Mesenchymal stem cell (in vitro differentiated cells and primary cell): ENCODE measurements at regions not wholly inside any gene's neighbourhood (a gene's known extent, or its start where the extent isn't known, plus 50 kb on each side); places are given as distances from the start of the nearest gene placed in this dataset.
"Not testable (repeated sequence)": the region's sequence is repeated elsewhere in the genome, so short reads cannot be mapped to it uniquely, and the experiment has no call there.

ENCODE experiments used
- DNase-seq: peaks from one replicate; pipeline ENCODE4 v3.0.0-alpha.2; 2013
- H2AFZ ChIP-seq: one replicate; pipeline ENCODE4 v1.6.1; 2013; ENCODE audit warnings: low read depth, mild to moderate bottlenecking, control low read depth, inconsistent platforms, low read length, moderate library complexity
- H2AK5ac ChIP-seq: 2 replicates; pipeline ENCODE4 v1.6.1; 2013; ENCODE audit warnings: low read length, moderate library complexity, mild to moderate bottlenecking, inconsistent platforms; ENCODE audit not compliant: severe bottlenecking
- H2BK120ac ChIP-seq: one replicate; pipeline ENCODE4 v1.6.1; 2013; ENCODE audit warnings: low read depth, mild to moderate bottlenecking, inconsistent platforms, low read length, moderate library complexity
- H2BK12ac ChIP-seq, 2 experiments: one replicate each; pipeline ENCODE4 v1.6.1; 2013; ENCODE audit warnings: inconsistent platforms in 2 of 2, low read length in 2 of 2, mild to moderate bottlenecking in 2 of 2, moderate library complexity in 2 of 2, control low read depth in 1 of 2
- H2BK15ac ChIP-seq: one replicate; pipeline ENCODE4 v1.6.1; 2013; ENCODE audit warnings: mild to moderate bottlenecking, low read depth, inconsistent platforms; ENCODE audit not compliant: poor library complexity, severe bottlenecking
- H2BK5ac ChIP-seq: 2 replicates; pipeline ENCODE4 v1.6.1; 2013; ENCODE audit warnings: low read depth, mild to moderate bottlenecking, low read length, control low read depth, inconsistent platforms; ENCODE audit not compliant: poor library complexity, severe bottlenecking
- H3K14ac ChIP-seq, 2 experiments: one replicate each; pipeline ENCODE4 v1.6.1; 2013; ENCODE audit warnings: inconsistent platforms in 2 of 2, low read length in 2 of 2, control low read depth in 1 of 2, mild to moderate bottlenecking in 1 of 2, moderate library complexity in 1 of 2
- H3K18ac ChIP-seq, 2 experiments: one replicate each; pipeline ENCODE4 v1.6.1; 2013; ENCODE audit warnings: inconsistent platforms in 2 of 2, low read length in 2 of 2, control low read depth in 1 of 2, low read depth in 1 of 2, mild to moderate bottlenecking in 1 of 2
- H3K23ac ChIP-seq, 2 experiments: one replicate each; pipeline ENCODE4 v1.6.1; 2013; ENCODE audit warnings: inconsistent platforms in 2 of 2, low read length in 2 of 2, mild to moderate bottlenecking in 2 of 2, moderate library complexity in 2 of 2, control low read depth in 1 of 2
- H3K27ac ChIP-seq: 2 replicates; pipeline ENCODE4 v1.5.1; 2013; ENCODE audit warnings: mild to moderate bottlenecking, moderate library complexity, low read length, control low read depth, inconsistent platforms; ENCODE audit not compliant: poor library complexity, severe bottlenecking
- H3K27me3 ChIP-seq, 2 experiments: 2 replicates each; pipeline versions ENCODE4 v1.6.1 to v1.7.0; 2013; ENCODE audit warnings: low read length in 2 of 2, mild to moderate bottlenecking in 2 of 2, moderate library complexity in 2 of 2, control low read depth in 1 of 2, inconsistent platforms in 1 of 2; ENCODE audit not compliant: control insufficient read depth in 1 of 2, insufficient read depth in 1 of 2
- H3K36me3 ChIP-seq, 2 experiments: 2 replicates each; pipeline versions ENCODE4 v1.6.1 to v1.7.0; 2013; ENCODE audit warnings: low read length in 2 of 2, control low read depth in 1 of 2, inconsistent platforms in 1 of 2, low read depth in 1 of 2, mild to moderate bottlenecking in 1 of 2; ENCODE audit not compliant: insufficient read depth in 2 of 2, control insufficient read depth in 1 of 2
- H3K4ac ChIP-seq, 2 experiments: one replicate each; pipeline ENCODE4 v1.6.1; 2013; ENCODE audit warnings: inconsistent platforms in 2 of 2, low read length in 2 of 2, mild to moderate bottlenecking in 2 of 2, moderate library complexity in 2 of 2, control low read depth in 1 of 2, low read depth in 1 of 2
- H3K4me1 ChIP-seq: 2 replicates; pipeline ENCODE4 v1.6.1; 2013; ENCODE audit warnings: low read depth, low read length, control low read depth; ENCODE audit not compliant: control insufficient read depth, insufficient read depth
- H3K4me2 ChIP-seq: 2 replicates; pipeline ENCODE4 v1.6.1; 2013; ENCODE audit warnings: low read length, mild to moderate bottlenecking, inconsistent platforms; ENCODE audit not compliant: poor library complexity, severe bottlenecking
- H3K4me3 ChIP-seq, 2 experiments: 2 replicates each; pipeline versions ENCODE4 v1.5.1 to v1.7.0; 2013; ENCODE audit warnings: low read length in 2 of 2, mild to moderate bottlenecking in 2 of 2, control low read depth in 1 of 2, low read depth in 1 of 2; ENCODE audit not compliant: insufficient read depth in 1 of 2
- H3K79me1 ChIP-seq: replicated peaks from 2 replicates; pipeline ENCODE4 v1.6.1; 2013; ENCODE audit warnings: mild to moderate bottlenecking, control low read depth, low read length, inconsistent platforms; ENCODE audit not compliant: poor library complexity, severe bottlenecking
- H3K9ac ChIP-seq: 2 replicates; pipeline ENCODE4 v1.7.0; 2013; ENCODE audit warnings: mild to moderate bottlenecking, low read length, moderate library complexity
- H3K9me3 ChIP-seq: 2 replicates; pipeline ENCODE4 v1.7.0; 2013; ENCODE audit warnings: mild to moderate bottlenecking, low read length; ENCODE audit not compliant: control insufficient read depth
- H4K8ac ChIP-seq: one replicate; pipeline ENCODE4 v1.6.1; 2013; ENCODE audit warnings: inconsistent platforms, mild to moderate bottlenecking, low read length, moderate library complexity
- H4K91ac ChIP-seq: one replicate; pipeline ENCODE4 v1.6.1; 2013; ENCODE audit warnings: mild to moderate bottlenecking, low read length, inconsistent platforms
- WGBS: methylation state at CpG from one replicate; pipeline ENCODE4 v1.1.7; 2013; ENCODE audit warnings: mixed read lengths; 5-methylcytosine and 5-hydroxymethylcytosine counted together

- no peak overlapping the region for H3K4ac ChIP-seq
- no peak overlapping the region for H3K18ac ChIP-seq
- no peak overlapping the region for H3K4me3 ChIP-seq
- 100% methylated on average over 2 of the region's 2 CpGs for WGBS
- H3K14ac ChIP-seq, result no peak overlapping the region
- no peak overlapping the region for H4K91ac ChIP-seq
- H3K4me2 ChIP-seq, result no peak overlapping the region
- no peak overlapping the region for H2AFZ ChIP-seq
- H3K4me1 ChIP-seq, result peaks cover 6% of the 10 kb centered on the region
- H3K79me1 ChIP-seq, result no peaks in the 10 kb centered on the region
- DNase-seq, result no peak
- H2BK120ac ChIP-seq, result no peak overlapping the region
- peaks cover 0 to 13% of the 10 kb centered on the region in 2 experiments for H3K27me3 ChIP-seq
- H2BK5ac ChIP-seq, result no peak overlapping the region
- H3K9ac ChIP-seq, result no peak overlapping the region
- H2AK5ac ChIP-seq, result no peak overlapping the region
- H3K23ac ChIP-seq, result no peak overlapping the region
- no peak overlapping the region for H2BK15ac ChIP-seq
- H4K8ac ChIP-seq, result no peak overlapping the region
- no peaks in the 10 kb centered on the region for H3K9me3 ChIP-seq
- H2BK12ac ChIP-seq, result no peak overlapping the region
- no peaks in the 10 kb centered on the region for H3K36me3 ChIP-seq
- H3K27ac ChIP-seq, result no peak overlapping the region
These were observed 71.6 kb upstream of the HSPB3 start for GRCh38 chr5:54383941-54384340.

- no peak overlapping the region for H4K91ac ChIP-seq
- H3K4me2 ChIP-seq, result no peak overlapping the region
- no peaks in the 10 kb centered on the region for H3K79me1 ChIP-seq
- no peak overlapping the region for H3K23ac ChIP-seq
- H2BK120ac ChIP-seq, result no peak overlapping the region
- H3K4me1 ChIP-seq, result peaks cover 5% of the 10 kb centered on the region
- no peaks in the 10 kb centered on the region for H3K36me3 ChIP-seq
- H3K27ac ChIP-seq, result no peak overlapping the region
- H2AFZ ChIP-seq, result no peak overlapping the region
- H2BK12ac ChIP-seq, result no peak overlapping the region
- no peak overlapping the region for H4K8ac ChIP-seq
- no peak for DNase-seq
- H3K14ac ChIP-seq, result no peak overlapping the region
- H3K27me3 ChIP-seq, result peaks cover 0 to 13% of the 10 kb centered on the region in 2 experiments
- H3K4ac ChIP-seq, result no peak overlapping the region
- H3K9ac ChIP-seq, result no peak overlapping the region
- H2BK5ac ChIP-seq, result no peak overlapping the region
- WGBS, result 61% methylated on average over 2 of the region's 3 CpGs
- H3K9me3 ChIP-seq, result no peaks in the 10 kb centered on the region
- H3K18ac ChIP-seq, result no peak overlapping the region
- H2AK5ac ChIP-seq, result peak overlapping the region; percentile 82
- H2BK15ac ChIP-seq, result no peak overlapping the region
- no peak overlapping the region for H3K4me3 ChIP-seq
These were observed 72.1 kb upstream of the HSPB3 start for GRCh38 chr5:54383225-54383901.

- H3K9me3 ChIP-seq, H3K4me3 ChIP-seq, H2AK5ac ChIP-seq, H2BK120ac ChIP-seq, H3K27ac ChIP-seq, H2BK12ac ChIP-seq, H4K8ac ChIP-seq, H2AFZ ChIP-seq, H3K36me3 ChIP-seq, H3K14ac ChIP-seq, H3K18ac ChIP-seq, H4K91ac ChIP-seq, H3K23ac ChIP-seq, H2BK5ac ChIP-seq, H3K79me1 ChIP-seq, H2BK15ac ChIP-seq, H3K4me2 ChIP-seq, H3K4ac ChIP-seq, H3K9ac ChIP-seq, DNase-seq, H3K4me1 ChIP-seq: not testable (repeated sequence)
- peaks cover 0 to 21% of the 10 kb centered on the region in 2 experiments for H3K27me3 ChIP-seq
- 92% methylated on average over 14 of the region's 31 CpGs for WGBS
These were observed 70.9 kb upstream of the ARL15 start for GRCh38 chr5:54381319-54381718.

GRCh38 chr5:54379590-54379989, 69.2 kb upstream of the ARL15 start:
- Histone ChIP-seq H2AFZ (no peak overlapping the region), H3K9me3 (no peaks in the 10 kb centered on the region), H2BK5ac (no peak overlapping the region), H4K91ac (no peak overlapping the region), H3K27ac (no peak overlapping the region), H3K14ac (no peak overlapping the region), H3K36me3 (no peaks in the 10 kb centered on the region), H3K23ac (no peak overlapping the region), H2BK12ac (no peak overlapping the region), H3K4me2 (no peak overlapping the region), H3K18ac (no peak overlapping the region), H2BK15ac (peak overlapping the region; percentile 7), H3K4ac (no peak overlapping the region), H3K79me1 (no peaks in the 10 kb centered on the region), H3K9ac (no peak overlapping the region), H2AK5ac (no peak overlapping the region), H2BK120ac (no peak overlapping the region), H3K27me3 (peaks cover 5 to 28% of the 10 kb centered on the region in 2 experiments), H3K4me3 (no peak overlapping the region), H3K4me1 (peaks cover 2% of the 10 kb centered on the region), H4K8ac (no peak overlapping the region)
- 73% methylated on average over 2 of the region's 2 CpGs for WGBS
- DNase-seq, result no peak
